ENCODE measurements at regions not wholly inside any gene's neighbourhood (a gene's known extent, or its start where the extent isn't known, plus 50 kb on each side); places are given as distances from the start of the nearest gene placed in this dataset.
A peak's percentile ranks its signal among the peaks of the same experiment; 100 is the strongest.

DNA sequence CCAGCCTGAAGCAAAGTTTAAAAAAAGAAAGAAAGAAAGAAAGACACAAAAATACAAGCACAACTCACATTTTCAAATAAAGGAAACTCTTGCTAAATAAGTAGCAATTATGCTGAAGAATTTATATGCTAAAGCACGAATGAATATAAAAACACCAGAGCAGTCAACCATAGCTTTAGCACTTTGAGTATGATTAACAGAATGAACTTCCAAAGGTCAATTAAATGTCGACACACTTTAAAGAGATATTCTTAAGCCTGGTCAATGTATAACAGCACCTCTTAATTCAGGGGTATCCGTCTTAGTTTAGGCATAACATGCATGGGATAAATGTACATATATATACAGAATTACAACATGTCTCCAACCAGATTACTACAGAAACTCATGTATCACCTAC is 125.9 kb downstream of the OGFRL1 start:
- in situ Hi-C loops (cut with MboI; ENCODE audit: low pct_unique_long_range_greater_than_20kb in 2 of 9, low sequenced_read_pairs in 9 of 9, unreplicated experiment in 9 of 9): no loop called here
- H3K27ac ChIP-seq: no peak overlapping the region

DNA sequence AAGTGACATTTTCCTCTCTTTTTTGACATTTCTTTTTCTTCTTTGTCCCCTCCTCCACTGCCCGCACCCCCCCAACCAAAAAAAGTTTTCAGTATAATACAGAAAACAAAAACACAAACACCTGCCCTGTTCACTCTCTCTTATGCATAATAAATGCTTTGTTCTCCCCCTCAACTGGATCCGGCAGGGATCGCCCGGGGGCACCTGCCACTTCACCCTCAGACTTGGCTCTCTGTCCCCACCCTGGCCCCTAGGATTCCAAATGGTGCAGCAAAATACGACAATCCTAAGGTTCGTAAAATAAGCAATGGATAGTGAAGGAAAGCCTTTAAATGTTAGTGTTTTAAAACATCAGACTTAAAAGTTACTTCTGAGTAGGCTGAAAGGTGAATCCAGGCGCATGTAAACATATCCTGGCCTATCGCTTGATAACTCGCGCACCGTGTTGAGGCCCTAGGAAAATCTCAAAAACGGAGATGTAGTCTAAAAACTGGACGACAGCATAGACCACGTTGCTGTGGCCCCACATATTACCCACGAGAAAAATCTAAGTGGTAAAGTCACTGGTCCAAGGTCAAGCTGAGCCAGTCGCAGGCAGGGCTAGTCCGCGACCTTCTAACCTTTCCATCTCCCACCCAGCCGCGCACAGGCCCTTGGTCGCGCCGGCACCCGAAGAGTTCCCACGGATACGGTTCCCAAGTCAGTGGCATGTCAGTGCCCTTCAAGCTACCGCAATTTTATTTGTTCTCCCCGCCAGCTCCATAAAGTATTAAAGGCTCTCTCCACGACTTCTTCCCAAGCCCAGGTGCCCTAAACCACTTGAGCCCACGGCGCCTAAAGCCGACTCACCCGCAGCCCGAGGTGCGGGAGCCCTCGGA is 130.8 kb downstream of the OGFRL1 start:
- ATAC-seq (replicated peaks in 6 of 8): peak in 2 of 8 experiments; percentile 0 to 4
- in situ Hi-C loops (cut with MboI; ENCODE audit: low pct_unique_long_range_greater_than_20kb in 2 of 9, low sequenced_read_pairs in 9 of 9, unreplicated experiment in 9 of 9): no loop called here
- H3K4me1 ChIP-seq (replicated peaks in 1 of 2): peaks cover 4 to 14% of the 10 kb centered on the region in 2 donors
- H3K4me3 ChIP-seq: peak overlapping the region; percentile 56 to 84 (median 80)
- WGBS, 10 experiments: 1 to 51% (median 29%) methylated on average over 3 to 17 of the region's 36 CpGs
- H3K27ac ChIP-seq: no peak overlapping the region

More for the DNA sequence above, 125.9 kb downstream of the OGFRL1 start:
- peaks cover 4 to 13% of the 10 kb centered on the region in 2 donors for H3K4me1 ChIP-seq (replicated peaks in 1 of 2)
- H3K4me3 ChIP-seq: no peak overlapping the region
- no peak for ATAC-seq (replicated peaks in 6 of 8)
- WGBS, 10 experiments: 20 to 74% (median 50%) methylated on average over 1 to 3 of the region's 3 CpGs; no CpG with 5 or more reads in 1 of the 10 experiments

DNA sequence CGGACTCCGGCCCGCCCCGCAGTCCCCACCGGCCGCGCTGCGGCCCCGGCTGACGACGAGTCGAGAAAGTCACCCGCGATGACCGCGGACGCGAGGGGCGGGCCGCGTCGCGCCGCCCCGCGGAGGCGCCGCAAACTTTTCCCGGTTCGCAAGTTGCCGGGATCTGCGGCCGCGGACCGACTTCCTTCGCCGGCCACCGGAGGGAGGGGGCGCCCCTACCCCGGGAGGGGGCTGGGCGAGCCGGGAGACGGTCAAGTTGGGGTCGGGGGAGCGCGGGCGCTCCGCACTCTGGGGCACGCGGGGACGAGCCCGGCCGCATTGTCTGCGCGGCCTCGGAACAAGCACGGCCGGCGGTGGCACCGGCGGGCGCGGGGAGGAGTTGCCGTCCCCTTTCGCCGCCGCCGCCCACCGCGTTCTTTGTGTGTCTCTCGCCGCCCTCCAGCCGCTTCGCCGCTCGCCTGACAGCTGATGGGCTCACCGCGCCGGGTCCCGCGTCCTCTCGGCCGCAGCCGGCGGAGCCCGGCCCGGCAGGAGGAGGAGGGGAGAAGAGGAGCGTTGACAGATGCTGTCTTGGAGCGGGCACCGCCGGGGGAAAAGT is 131.6 kb downstream of the OGFRL1 start:
- 0% methylated on average over 4 to 7 of the region's 91 CpGs; no CpG with 5 or more reads in 8 of the 10 experiments for WGBS, 10 experiments
- H3K27ac ChIP-seq: peak overlapping the region in 1 of 2 donors; percentile 46
- ATAC-seq (replicated peaks in 6 of 8): peak; percentile 66 to 76 (median 69)

DNA sequence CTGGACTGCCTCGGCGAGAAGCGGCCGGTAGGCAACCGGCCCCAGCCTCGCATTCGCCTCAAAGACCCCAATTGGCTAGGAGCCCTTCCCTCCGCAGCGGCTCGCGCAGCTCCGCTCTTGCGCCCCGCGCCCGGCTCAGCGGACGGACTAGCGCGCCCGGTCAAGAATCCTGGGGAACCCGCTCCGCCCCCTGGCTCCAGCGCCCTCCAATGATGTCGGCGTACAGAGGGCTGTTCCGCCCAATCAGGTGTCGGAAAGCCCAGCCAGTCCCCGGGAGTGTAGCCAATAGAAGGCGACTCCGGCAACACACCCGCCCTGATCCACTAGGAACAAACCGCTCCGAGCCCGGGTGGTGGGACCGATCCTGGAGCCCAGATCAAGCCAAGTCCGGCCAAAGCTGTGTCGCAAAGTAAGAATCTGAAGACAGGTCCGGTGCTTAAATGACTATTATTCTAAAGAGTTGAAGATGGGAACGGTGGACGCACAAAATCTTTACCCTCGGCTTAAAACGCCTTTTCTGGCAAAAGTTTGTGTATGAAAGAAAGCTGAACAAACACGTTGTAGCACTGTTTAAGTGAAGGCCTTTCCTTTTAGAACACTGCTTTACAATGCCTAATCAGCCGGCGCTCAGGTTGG is 132.2 kb downstream of the OGFRL1 start:
- peak overlapping the region in 1 of 2 donors; percentile 46 for H3K27ac ChIP-seq
- peaks cover 4 to 14% of the 10 kb centered on the region in 2 donors for H3K4me1 ChIP-seq (replicated peaks in 1 of 2)
- peak overlapping the region; percentile 56 to 84 (median 80) for H3K4me3 ChIP-seq
- in situ Hi-C loops (cut with MboI; ENCODE audit: low pct_unique_long_range_greater_than_20kb in 2 of 9, low sequenced_read_pairs in 9 of 9, unreplicated experiment in 9 of 9): no loop called here
- WGBS, 10 experiments: 4 to 89% (median 25%) methylated on average over 3 to 29 of the region's 46 CpGs; no CpG with 5 or more reads in 2 of the 10 experiments
- peak; percentile 96 to 99 (median 97) for ATAC-seq (replicated peaks in 6 of 8)

More for the DNA sequence above, 131.6 kb downstream of the OGFRL1 start:
- Histone ChIP-seq H3K4me1 (replicated peaks in 1 of 2) (peaks cover 4 to 14% of the 10 kb centered on the region in 2 donors), H3K4me3 (peak overlapping the region; percentile 56 to 84 (median 80))
- in situ Hi-C loops (cut with MboI; ENCODE audit: low pct_unique_long_range_greater_than_20kb in 2 of 9, low sequenced_read_pairs in 9 of 9, unreplicated experiment in 9 of 9): no loop called here

DNA sequence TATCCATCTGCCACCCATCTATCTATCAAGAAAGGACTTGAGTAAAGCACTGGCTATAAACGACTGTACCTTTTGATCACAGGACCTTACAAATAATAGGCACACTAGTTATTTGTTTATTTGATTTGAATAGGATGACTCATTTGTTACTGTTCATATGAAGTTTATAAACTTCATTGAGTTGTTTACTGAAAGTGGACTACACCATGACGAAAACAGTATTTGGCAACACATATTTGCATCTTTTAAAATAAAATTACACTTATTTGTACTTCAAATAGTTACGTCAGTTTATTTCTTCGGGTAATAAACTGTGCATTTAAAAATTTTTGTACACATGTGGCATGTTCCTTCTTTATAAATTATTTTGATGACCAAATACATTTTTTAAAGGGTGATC is 133.0 kb downstream of the OGFRL1 start:
- Histone ChIP-seq H3K4me1 (replicated peaks in 1 of 2) (peaks cover 4 to 14% of the 10 kb centered on the region in 2 donors), H3K27ac (no peak overlapping the region), H3K4me3 (no peak overlapping the region)
- in situ Hi-C loops (cut with MboI; ENCODE audit: low pct_unique_long_range_greater_than_20kb in 2 of 9, low sequenced_read_pairs in 9 of 9, unreplicated experiment in 9 of 9): no loop called here
- 83 to 100% (median 90%) methylated on average over 1 to 4 of the region's 4 CpGs for WGBS, 10 experiments
- ATAC-seq (replicated peaks in 6 of 8): no peak

DNA sequence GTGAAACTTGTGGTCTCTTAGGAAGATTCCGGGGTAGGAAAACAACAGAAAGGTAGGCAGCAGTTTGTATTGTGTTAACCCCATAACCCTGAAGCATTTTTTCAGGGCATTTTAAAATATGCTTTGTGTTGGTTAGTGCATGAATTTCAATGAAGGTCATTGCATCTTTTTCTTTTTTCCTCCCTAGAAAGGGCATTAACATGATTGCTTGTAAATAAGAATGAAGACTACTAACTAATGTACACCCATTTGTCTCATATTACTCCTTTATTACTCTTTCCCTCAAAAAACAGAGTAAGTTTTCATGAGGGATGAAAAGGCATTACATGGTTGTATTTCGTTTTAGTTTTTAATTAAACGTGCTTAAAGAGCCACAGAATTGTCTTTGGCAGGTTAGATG is 141.4 kb downstream of the OGFRL1 start:
- 20 to 100% (median 57%) methylated on average over 1 to 3 of the region's 3 CpGs; no CpG with 5 or more reads in 2 of the 10 experiments for WGBS, 10 experiments
- Histone ChIP-seq H3K4me1 (replicated peaks in 1 of 2) (no peaks in the 10 kb centered on the region), H3K4me3 (no peak overlapping the region), H3K27ac (no peak overlapping the region)
- in situ Hi-C loops (cut with MboI; ENCODE audit: low pct_unique_long_range_greater_than_20kb in 2 of 9, low sequenced_read_pairs in 9 of 9, unreplicated experiment in 9 of 9): no loop called here
- peak in 2 of 8 experiments; percentile 63 to 67 for ATAC-seq (replicated peaks in 6 of 8)

DNA sequence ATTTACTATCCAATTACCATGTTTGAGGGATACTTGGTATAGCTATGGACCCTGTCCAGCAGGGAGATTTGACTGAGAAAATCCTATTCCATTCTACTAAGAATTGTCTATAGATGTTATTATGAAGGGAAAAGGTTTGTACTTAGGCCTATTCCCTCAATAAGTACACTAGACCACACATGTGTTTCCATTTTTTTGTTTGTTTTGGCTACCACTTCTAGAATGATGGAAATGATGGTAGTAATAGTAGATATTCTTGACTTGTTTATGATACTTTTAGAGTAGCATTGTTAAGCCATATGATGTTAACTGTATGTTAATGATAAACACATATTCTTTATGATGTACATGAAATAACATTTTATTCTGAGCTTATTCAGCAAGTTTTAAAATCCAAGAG is 144.8 kb downstream of the OGFRL1 start:
- in situ Hi-C loops (cut with MboI; ENCODE audit: low pct_unique_long_range_greater_than_20kb in 2 of 9, low sequenced_read_pairs in 9 of 9, unreplicated experiment in 9 of 9): no loop called here
- Histone ChIP-seq H3K4me1 (replicated peaks in 1 of 2) (no peaks in the 10 kb centered on the region), H3K4me3 (no peak overlapping the region), H3K27ac (no peak overlapping the region)
- ATAC-seq (replicated peaks in 6 of 8): no peak

DNA sequence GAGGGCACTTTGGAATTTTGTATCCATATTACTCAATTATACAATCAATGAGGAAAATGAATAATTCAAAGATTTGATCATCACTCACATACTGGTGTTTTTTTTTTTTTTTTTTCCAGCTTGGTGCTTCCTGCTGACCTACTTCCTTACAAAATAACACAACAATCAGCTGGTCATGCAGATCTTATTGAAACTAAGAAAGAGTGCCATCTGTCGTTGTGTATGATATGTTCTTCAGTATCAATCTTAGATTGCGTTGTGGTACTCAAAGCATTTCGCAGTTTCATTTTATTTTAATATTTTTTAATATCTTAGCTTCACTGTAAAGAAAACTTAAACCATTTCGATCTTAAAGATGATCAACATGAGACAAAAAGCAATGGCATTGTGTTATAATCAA is 155.6 kb downstream of the OGFRL1 start:
- no peak for ATAC-seq (replicated peaks in 6 of 8)
- WGBS, 10 experiments: 0 to 92% (median 70%) methylated on average over 1 to 4 of the region's 4 CpGs
- no peaks in the 10 kb centered on the region for H3K4me1 ChIP-seq (replicated peaks in 1 of 2)
- in situ Hi-C loops (cut with MboI; ENCODE audit: low pct_unique_long_range_greater_than_20kb in 2 of 9, low sequenced_read_pairs in 9 of 9, unreplicated experiment in 9 of 9): no loop called here
- no peak overlapping the region for H3K4me3 ChIP-seq
- no peak overlapping the region for H3K27ac ChIP-seq

DNA sequence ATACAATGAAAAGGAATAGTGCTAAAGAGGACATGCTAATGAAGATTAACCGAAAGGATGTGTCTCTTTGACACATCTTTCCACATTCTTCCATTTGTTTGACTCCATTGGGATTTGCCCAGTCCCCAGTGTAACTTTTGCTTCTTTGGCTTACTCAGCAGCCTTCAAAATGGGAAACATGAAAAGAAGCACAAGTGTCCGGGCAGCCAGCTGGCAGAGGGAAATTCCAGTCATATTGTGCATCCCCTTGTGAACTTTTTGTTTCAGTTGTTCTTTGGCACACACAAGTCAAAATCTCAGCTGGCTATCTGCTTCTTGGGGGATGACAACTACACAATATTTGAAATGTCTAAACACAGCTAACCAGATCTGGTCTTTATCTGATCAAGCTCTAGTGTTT is 157.4 kb downstream of the OGFRL1 start:
- peak in 1 of 8 experiments; percentile 50 for ATAC-seq (replicated peaks in 6 of 8)
- Histone ChIP-seq H3K4me1 (replicated peaks in 1 of 2) (no peaks in the 10 kb centered on the region), H3K4me3 (no peak overlapping the region), H3K27ac (no peak overlapping the region)
- 55 to 100% (median 81%) methylated on average over 1 to 2 of the region's 2 CpGs; no CpG with 5 or more reads in 3 of the 10 experiments for WGBS, 10 experiments
- in situ Hi-C loops (cut with MboI; ENCODE audit: low pct_unique_long_range_greater_than_20kb in 2 of 9, low sequenced_read_pairs in 9 of 9, unreplicated experiment in 9 of 9): no loop called here

DNA sequence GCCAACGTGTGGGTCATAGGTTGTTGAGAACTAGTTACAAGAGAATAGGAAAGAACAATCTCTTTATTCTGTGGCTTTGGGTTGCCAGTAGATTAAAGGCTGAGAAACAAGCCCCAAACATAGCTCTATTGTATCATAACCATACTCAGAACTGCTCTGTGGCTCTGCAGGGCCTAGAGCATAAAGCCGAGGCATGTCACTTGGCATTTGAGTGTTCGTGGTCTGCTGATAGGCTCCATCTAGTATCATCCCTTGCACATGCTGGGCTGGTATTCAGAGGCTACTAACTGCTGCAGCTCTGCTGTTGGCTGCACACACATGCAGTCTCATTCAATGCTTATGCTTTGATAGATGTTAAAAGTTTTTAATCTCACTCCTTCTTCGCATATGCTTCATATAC is 157.9 kb downstream of the OGFRL1 start:
- 53 to 100% (median 83%) methylated on average over 1 to 4 of the region's 4 CpGs for WGBS, 10 experiments
- Histone ChIP-seq H3K4me3 (no peak overlapping the region), H3K27ac (no peak overlapping the region), H3K4me1 (replicated peaks in 1 of 2) (no peaks in the 10 kb centered on the region)
- in situ Hi-C loops (cut with MboI; ENCODE audit: low pct_unique_long_range_greater_than_20kb in 2 of 9, low sequenced_read_pairs in 9 of 9, unreplicated experiment in 9 of 9): no loop called here
- no peak for ATAC-seq (replicated peaks in 6 of 8)

DNA sequence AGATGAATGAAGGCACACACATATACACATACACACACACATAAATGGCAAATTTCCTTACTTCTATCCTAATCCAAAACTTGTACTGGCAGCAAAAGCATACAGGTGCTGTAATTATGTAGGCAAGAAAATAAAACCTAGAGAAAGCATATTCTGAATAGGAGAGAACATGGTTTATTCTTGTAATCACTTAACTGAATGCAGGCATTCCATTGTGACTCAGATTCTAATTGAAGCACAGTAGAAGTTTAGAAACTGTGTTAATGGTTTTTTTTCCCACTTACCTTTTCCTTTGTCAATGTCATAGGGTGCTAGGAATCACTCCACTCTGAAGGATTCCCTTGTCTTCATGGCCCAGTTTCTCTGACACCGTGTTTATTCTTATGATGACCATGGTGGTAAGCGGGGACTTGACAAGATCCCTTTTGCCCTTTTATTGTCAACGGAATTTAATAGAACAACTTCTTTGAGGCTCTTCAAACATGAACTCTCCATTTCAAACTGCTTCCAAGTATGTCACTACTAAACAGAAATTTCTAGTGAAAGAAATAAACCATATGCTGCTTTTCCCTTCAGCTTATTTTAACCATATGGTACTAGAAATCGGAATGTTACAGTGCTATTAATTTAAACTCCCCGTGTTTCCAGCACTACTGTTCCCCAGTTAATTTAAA is 164.2 kb downstream of the OGFRL1 start:
- in situ Hi-C loops (cut with MboI; ENCODE audit: low pct_unique_long_range_greater_than_20kb in 2 of 9, low sequenced_read_pairs in 9 of 9, unreplicated experiment in 9 of 9): no loop called here
- ATAC-seq (replicated peaks in 6 of 8): peak in 3 of 8 experiments; percentile 40 to 72 (median 71)
- Histone ChIP-seq H3K4me3 (no peak overlapping the region), H3K27ac (no peak overlapping the region), H3K4me1 (replicated peaks in 1 of 2) (no peaks in the 10 kb centered on the region)
- WGBS, 10 experiments: 43 to 100% (median 84%) methylated on average over 2 to 5 of the region's 5 CpGs

DNA sequence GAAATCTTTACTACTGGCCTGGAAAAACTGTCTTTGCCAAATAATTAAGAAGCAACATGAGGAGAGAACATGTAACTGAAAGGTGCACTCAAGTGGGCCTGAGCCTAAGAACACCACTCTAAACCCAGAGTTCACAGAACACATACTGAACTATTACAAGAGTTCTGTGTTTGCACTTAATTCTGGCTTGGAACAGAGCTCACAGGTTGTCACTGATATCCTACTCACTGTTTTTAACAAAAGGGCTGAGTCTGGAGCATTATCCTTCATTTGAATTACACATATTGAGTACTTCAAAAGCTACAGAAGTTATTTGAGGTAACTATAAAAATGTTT is 164.7 kb downstream of the OGFRL1 start:
- no peak overlapping the region for H3K27ac ChIP-seq
- in situ Hi-C loops (cut with MboI; ENCODE audit: low pct_unique_long_range_greater_than_20kb in 2 of 9, low sequenced_read_pairs in 9 of 9, unreplicated experiment in 9 of 9): no loop called here
- no peaks in the 10 kb centered on the region for H3K4me1 ChIP-seq (replicated peaks in 1 of 2)
- H3K4me3 ChIP-seq: no peak overlapping the region
- no peak for ATAC-seq (replicated peaks in 6 of 8)

DNA sequence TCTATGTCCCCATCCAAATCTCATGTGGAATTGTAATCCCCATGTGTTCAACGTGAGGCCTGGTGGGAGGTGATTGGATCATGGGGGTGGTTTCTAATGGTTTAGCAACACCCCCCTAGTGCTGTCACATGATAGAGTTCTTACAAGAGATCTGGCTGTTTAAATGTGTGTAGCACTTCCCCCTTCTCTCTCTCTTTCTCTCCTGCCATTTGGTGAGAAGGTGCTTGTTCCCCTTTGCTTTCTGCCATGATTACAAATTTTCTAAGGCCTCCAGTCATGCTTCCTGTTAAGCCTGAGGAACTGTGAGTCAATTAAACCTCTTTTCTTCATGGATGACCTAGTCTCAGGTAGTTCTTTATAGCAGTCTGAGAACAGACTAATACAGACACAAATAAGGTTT is 165.4 kb downstream of the OGFRL1 start:
- no peak for ATAC-seq (replicated peaks in 6 of 8)
- 0 to 100% (median 78%) methylated on average over 1 of the region's 1 CpG; no CpG with 5 or more reads in 3 of the 10 experiments for WGBS, 10 experiments
- in situ Hi-C loops (cut with MboI; ENCODE audit: low pct_unique_long_range_greater_than_20kb in 2 of 9, low sequenced_read_pairs in 9 of 9, unreplicated experiment in 9 of 9): no loop called here

More for the DNA sequence above, 165.4 kb downstream of the OGFRL1 start:
- no peak overlapping the region for H3K4me3 ChIP-seq
- no peak overlapping the region for H3K27ac ChIP-seq
- H3K4me1 ChIP-seq (replicated peaks in 1 of 2): no peaks in the 10 kb centered on the region
